WI38 (cell line): ENCODE measurements at regions not wholly inside any gene's neighbourhood (a gene's known extent, or its start where the extent isn't known, plus 50 kb on each side); places are given as distances from the start of the nearest gene placed in this dataset.

Experiments used
- H3K4me3 ChIP-seq: 2 replicates; pipeline ENCODE4 v1.5.1; 2011; ENCODE audit warnings: low read depth, mild to moderate bottlenecking, control low read depth, low read length
- TF ChIP-seq, protein P1 (sequence below): IDR thresholded peaks from 2 replicates; pipeline ENCODE4 v1.5.1; 2012; ENCODE audit warnings: low read depth, mild to moderate bottlenecking, control low read depth, low read length

- H3K4me3 ChIP-seq, result no peak overlapping the region
- TF ChIP-seq, protein P1, sequence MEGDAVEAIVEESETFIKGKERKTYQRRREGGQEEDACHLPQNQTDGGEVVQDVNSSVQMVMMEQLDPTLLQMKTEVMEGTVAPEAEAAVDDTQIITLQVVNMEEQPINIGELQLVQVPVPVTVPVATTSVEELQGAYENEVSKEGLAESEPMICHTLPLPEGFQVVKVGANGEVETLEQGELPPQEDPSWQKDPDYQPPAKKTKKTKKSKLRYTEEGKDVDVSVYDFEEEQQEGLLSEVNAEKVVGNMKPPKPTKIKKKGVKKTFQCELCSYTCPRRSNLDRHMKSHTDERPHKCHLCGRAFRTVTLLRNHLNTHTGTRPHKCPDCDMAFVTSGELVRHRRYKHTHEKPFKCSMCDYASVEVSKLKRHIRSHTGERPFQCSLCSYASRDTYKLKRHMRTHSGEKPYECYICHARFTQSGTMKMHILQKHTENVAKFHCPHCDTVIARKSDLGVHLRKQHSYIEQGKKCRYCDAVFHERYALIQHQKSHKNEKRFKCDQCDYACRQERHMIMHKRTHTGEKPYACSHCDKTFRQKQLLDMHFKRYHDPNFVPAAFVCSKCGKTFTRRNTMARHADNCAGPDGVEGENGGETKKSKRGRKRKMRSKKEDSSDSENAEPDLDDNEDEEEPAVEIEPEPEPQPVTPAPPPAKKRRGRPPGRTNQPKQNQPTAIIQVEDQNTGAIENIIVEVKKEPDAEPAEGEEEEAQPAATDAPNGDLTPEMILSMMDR, result no peak
These were observed 378.3 kb upstream of the RGMA start for GRCh38 chr15:93467337-93467736.

GRCh38 chr15:93466380-93466779, 377.4 kb upstream of the RGMA start:
- no peak overlapping the region for H3K4me3 ChIP-seq
- TF ChIP-seq, protein P1, result no peak

DNA sequence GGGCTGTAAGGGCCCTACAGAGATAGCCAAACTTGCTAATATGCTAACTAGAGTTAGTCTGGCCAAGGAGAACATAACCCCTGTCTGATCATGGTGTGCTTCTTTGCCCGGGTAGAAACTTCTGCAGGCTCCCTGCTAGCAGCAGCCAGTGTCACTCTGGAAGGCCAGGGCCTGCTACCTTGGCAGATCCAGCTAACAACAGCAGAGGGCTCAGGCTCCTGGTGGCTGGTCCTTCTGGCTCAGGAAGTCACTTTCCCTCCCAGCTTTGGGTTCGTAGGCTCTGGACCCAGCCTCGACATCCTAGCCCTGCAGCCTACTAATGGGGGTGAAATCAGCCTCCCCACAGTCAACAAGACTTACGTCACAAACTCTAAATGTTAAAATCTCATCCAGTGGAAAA, 373.7 kb upstream of the RGMA start:
- TF ChIP-seq, protein P1, result no peak
- H3K4me3 ChIP-seq, result no peak overlapping the region

DNA sequence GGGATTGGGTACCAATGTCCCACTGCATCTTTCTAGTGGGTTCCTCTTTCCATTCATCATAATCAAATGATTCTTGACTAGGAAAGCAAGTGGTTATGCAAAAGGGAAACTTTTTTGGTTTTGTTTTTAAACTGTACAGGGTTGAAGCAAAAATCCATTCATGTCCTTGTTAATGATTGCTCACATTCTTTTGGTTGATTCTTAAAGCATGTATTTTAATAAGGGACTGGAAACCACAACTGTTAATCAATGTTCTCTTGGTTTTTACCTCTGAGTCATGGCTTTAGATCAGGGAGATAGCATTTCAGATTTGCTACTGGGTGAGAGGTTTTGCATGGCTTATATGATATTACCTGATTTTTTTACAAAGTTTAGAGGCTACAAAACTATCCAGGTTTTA, 371.7 kb upstream of the RGMA start:
- no peak overlapping the region for H3K4me3 ChIP-seq
- TF ChIP-seq, protein P1, result no peak

DNA sequence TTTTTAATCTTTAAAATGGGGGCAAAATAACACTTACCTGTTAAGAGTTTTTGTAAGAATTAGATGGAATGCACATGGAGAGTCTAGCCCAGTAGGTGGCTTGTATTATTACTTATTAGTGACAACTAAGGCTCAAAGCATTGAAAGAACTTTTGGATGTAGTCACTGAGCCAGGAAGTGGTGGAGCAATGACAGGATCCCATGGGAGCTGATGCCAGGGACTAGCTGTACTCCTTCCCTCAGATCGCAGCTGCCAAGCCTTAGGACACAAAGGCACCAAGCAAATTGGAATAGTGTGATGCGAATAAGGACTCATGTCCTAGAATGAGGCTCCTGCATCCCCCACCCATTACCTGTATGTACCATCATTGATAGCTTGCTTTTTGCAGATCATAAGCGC, 370.4 kb upstream of the RGMA start:
- H3K4me3 ChIP-seq, result no peak overlapping the region
- TF ChIP-seq, protein P1, result no peak

GRCh38 chr15:93458597-93458996, 369.6 kb upstream of the RGMA start:
- no peak overlapping the region for H3K4me3 ChIP-seq
- TF ChIP-seq, protein P1, result no peak

- no peak overlapping the region for H3K4me3 ChIP-seq
- TF ChIP-seq, protein P1, result no peak
These were observed 365.8 kb upstream of the RGMA start for GRCh38 chr15:93454788-93455187.
